HEK293T (cell line): ENCODE measurements at regions not wholly inside any gene's neighbourhood (a gene's known extent, or its start where the extent isn't known, plus 50 kb on each side); places are given as distances from the start of the nearest gene placed in this dataset.

ENCODE experiments used
- CTCF ChIA-PET: fragments of 350-600 bp; formaldehyde crosslinking; extraction: SDS; loops from one replicate; lab custom pipeline; 2021; ENCODE audit warnings: antibody characterized with exemption, inconsistent platforms; lab: Yijun Ruan, JAX
- POLR2A ChIA-PET: fragments of 350-600 bp; formaldehyde crosslinking; extraction: SDS; loops from one replicate; lab custom pipeline; 2020; ENCODE audit warnings: antibody characterized with exemption, inconsistent platforms; lab: Yijun Ruan, JAX
- DNase-seq: peaks from one replicate; pipeline ENCODE4 v3.0.0; 2012; ENCODE audit warnings: mixed read lengths; ENCODE audit errors: extremely low spot score
- ARNT ChIP-seq: fragments of 450-650 bp; IDR thresholded peaks from 2 replicates; pipeline ENCODE4 v1.6.1; 2017; ENCODE audit warnings: mild to moderate bottlenecking
- BHLHE40 ChIP-seq: fragments of 450-650 bp; IDR thresholded peaks from 2 replicates; pipeline ENCODE4 v1.6.1; 2016; ENCODE audit warnings: mild to moderate bottlenecking, moderate library complexity, borderline replicate concordance
- CTBP1 ChIP-seq: fragments of 450-650 bp; IDR thresholded peaks from 2 replicates; pipeline ENCODE4 v1.6.1; 2016; ENCODE audit warnings: borderline replicate concordance
- ELF4 ChIP-seq: fragments of 450-650 bp; IDR thresholded peaks from 2 replicates; pipeline ENCODE4 v1.6.1; 2017; ENCODE audit warnings: antibody characterized with exemption
- FOXA1 ChIP-seq: fragments of 450-650 bp; IDR thresholded peaks from 2 replicates; pipeline ENCODE4 v1.6.1; 2016; ENCODE audit warnings: mild to moderate bottlenecking
- FOXK2 ChIP-seq: fragments of 450-650 bp; IDR thresholded peaks from 2 replicates; pipeline ENCODE4 v1.6.1; 2016; ENCODE audit warnings: mild to moderate bottlenecking
- FOXM1 ChIP-seq: fragments of 450-650 bp; IDR thresholded peaks from 2 replicates; pipeline ENCODE4 v1.6.1; 2017; ENCODE audit warnings: mild to moderate bottlenecking, borderline replicate concordance
- HDGF ChIP-seq: fragments of 450-650 bp; IDR thresholded peaks from 2 replicates; pipeline ENCODE4 v1.6.1; 2017; ENCODE audit warnings: antibody characterized with exemption, borderline replicate concordance
- L3MBTL2 ChIP-seq: fragments of 450-650 bp; conservative IDR thresholded peaks from 2 replicates; pipeline ENCODE4 v1.6.1; 2016; ENCODE audit warnings: mild to moderate bottlenecking
- LEF1 ChIP-seq: fragments of 450-650 bp; IDR thresholded peaks from 2 replicates; pipeline ENCODE4 v1.6.1; 2017; ENCODE audit warnings: mild to moderate bottlenecking, borderline replicate concordance
- NFRKB ChIP-seq: fragments of 450-650 bp; IDR thresholded peaks from 2 replicates; pipeline ENCODE4 v1.6.1; 2016; ENCODE audit warnings: mild to moderate bottlenecking, moderate library complexity
- SP1 ChIP-seq: fragments of 450-650 bp; IDR thresholded peaks from 2 replicates; pipeline ENCODE4 v1.6.1; 2017
- SUZ12 ChIP-seq: fragments of 450-650 bp; IDR thresholded peaks from 2 replicates; pipeline ENCODE4 v1.6.1; 2016; ENCODE audit warnings: mild to moderate bottlenecking
- TARDBP ChIP-seq: fragments of 450-650 bp; IDR thresholded peaks from 2 replicates; pipeline ENCODE4 v1.6.1; 2016
- ZNF384 ChIP-seq: fragments of 450-650 bp; IDR thresholded peaks from 2 replicates; pipeline ENCODE4 v1.6.1; 2016
- TF ChIP-seq, protein P1 (sequence below): fragments of 450-650 bp; IDR thresholded peaks from 2 replicates; pipeline ENCODE4 v1.6.1; 2016

DNA sequence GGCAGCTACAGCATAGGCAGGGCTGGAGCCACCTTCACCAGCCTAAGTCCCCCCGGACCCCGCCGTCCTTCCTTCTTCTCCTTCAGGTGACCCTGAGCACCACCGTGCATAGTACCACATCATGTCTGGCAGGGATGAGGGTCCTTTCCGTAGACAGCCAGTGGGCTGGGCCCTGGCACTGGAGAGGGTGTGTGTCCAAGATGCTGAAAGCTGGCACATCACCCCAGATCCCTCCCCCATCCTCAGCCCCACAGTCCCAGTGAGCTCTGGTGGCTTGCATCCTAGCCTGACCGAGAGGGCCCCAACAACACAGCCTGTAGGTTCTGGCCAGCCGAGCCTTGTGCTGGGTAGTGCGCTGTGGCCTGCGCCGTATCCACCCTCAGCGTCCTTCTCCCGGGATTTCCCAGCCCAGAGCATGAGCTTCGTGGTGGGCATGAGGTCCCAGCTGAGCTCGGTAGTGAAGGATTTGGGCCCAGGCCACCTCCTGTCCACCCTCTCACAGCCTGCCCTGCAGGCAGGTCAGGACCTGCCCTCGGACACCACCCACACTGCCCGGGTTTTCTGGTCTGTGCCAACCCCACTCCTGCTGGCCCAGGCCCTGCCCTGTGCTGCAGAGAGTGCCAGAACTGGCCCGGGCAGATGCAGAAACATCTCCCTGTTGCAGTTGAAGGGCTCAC is 1124.3 kb downstream of the BRD1 start:
- POLR2A ChIA-PET: no interaction called here
- CTCF ChIA-PET: no interaction called here
- DNase-seq: no peak
- TF ChIP-seq ARNT (no peak), NFRKB (no peak), FOXM1 (no peak), LEF1 (no peak), L3MBTL2 (no peak), ELF4 (no peak), BHLHE40 (no peak), ZNF384 (no peak), SP1 (no peak), CTBP1 (no peak), FOXA1 (no peak), TARDBP (no peak), HDGF (no peak), FOXK2 (no peak), SUZ12 (no peak)
- TF ChIP-seq, protein P1, sequence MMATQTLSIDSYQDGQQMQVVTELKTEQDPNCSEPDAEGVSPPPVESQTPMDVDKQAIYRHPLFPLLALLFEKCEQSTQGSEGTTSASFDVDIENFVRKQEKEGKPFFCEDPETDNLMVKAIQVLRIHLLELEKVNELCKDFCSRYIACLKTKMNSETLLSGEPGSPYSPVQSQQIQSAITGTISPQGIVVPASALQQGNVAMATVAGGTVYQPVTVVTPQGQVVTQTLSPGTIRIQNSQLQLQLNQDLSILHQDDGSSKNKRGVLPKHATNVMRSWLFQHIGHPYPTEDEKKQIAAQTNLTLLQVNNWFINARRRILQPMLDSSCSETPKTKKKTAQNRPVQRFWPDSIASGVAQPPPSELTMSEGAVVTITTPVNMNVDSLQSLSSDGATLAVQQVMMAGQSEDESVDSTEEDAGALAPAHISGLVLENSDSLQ: no peak

DNA sequence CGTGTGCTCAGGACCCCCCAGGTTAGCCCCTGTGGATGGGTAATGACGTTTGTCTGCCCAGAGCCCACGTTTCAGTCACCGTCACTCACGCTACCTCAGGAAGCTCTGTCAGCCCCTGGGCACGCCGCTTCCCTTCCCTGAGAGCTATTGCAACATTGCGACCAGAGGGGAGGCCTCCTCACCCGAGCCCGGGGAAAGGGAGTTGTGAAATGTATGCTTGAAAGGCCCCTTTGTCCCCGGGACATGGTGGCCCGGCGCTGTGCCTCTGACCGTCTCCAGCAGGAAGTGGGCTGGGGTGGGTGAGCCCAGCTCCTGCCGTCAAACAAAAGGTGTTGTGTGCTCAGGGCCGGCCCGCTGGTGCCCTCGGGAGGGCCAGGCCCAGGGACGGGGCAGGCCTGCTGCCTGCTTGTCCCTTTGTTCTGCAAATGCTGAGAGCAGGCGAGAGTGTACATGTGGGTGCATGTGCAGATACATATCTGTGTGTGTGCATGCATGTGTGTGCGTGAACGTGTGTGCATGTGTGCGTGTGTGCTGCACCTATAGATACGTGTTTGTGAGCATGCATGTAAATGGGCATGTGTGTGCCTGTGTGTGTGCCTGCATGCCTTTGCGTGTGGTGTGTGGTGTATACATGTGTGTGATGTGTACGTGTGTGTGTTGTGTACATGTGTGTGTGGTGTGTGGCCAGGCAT is 1125.0 kb downstream of the BRD1 start:
- no peak for DNase-seq
- ChIA-PET POLR2A (no interaction called here), CTCF (no interaction called here)
- TF ChIP-seq FOXM1 (no peak), ELF4 (no peak), ARNT (no peak), HDGF (no peak), ZNF384 (no peak), FOXA1 (no peak)

DNA sequence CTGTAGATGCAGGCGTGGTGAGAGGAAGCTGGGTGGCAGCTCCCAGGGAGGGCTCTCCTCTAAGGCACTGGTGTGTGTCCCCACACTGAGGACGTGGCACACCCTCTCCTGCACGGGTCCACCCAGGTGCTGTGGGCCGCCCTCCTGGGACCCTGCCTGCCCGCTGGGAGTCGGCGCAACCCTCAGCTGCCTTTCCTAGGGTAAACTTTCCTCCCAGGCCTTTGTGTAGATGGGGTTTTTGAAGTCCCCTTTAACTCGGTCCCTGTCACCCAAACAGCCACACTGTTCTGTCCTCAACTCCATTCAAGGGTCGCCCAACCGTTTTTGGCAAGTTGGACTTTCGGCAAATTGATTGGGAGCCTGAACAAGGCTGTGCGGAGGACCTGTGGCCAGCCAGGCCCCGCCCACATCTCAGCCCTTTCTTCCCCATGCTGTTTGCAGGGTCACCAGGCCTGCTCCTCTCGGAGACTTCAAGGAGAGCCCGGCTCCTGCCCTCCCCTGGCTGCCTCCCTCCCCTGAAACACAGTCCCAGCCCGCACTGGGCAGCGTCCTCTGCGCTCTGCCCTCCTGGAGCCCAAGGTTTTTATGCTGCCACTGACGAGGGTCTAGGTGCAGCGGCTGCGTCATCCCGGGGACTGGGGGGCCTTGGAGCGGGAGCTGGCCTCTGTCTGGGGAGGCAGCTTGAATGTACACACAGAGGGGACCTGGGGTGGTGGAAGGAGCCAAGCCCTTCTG is 1126.2 kb downstream of the BRD1 start:
- ChIA-PET CTCF (no interaction called here), POLR2A (no interaction called here)
- DNase-seq: no peak
- no peak for TF ChIP-seq L3MBTL2
- no peak for TF ChIP-seq NFRKB
- TF ChIP-seq TARDBP: no peak
- TF ChIP-seq SP1: no peak
- no peak for TF ChIP-seq ELF4
- no peak for TF ChIP-seq HDGF
- TF ChIP-seq BHLHE40: no peak
- no peak for TF ChIP-seq LEF1
- TF ChIP-seq FOXK2: no peak
- TF ChIP-seq SUZ12: no peak
- TF ChIP-seq, protein P1: no peak
- no peak for TF ChIP-seq ARNT

DNA sequence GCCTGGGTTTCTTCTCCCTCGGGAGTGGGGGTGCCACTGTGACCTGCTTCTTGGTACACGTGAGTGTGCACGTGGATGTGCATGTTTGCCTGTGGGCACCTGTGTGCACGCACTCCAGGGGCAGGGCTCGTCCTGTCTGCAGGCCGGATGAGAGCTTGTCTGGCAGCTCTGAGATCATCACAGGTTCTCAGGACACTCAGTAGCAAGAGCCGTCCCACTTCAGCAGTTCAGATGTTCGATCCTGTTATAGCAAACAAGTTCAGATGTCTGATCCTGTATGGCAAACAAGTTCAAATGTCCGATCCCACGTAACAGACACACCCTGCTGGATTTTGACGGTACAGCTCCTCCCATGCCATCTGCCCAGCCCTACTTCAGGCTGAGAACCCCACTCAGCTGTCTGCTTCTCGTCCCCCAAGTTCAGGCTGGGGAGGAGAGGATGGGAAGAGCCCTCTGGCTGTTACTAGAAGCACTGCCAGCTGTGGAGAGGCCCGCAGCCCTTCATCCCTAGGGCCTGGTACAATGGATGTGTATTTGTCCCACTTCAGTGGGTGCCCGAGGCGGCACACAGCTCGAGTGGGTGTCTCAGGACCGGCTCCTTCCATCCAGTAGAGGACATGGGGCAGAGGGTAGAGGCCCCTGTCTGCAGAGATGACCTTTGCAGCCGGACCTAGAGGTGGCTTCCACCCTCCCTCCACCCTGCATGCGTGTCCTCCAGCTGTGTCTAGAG is 1126.9 kb downstream of the BRD1 start:
- no peak for DNase-seq
- POLR2A ChIA-PET: no interaction called here
- TF ChIP-seq FOXM1 (no peak), CTBP1 (no peak), SP1 (no peak), ELF4 (no peak), NFRKB (no peak), TARDBP (no peak), BHLHE40 (no peak), L3MBTL2 (no peak), LEF1 (no peak), ZNF384 (no peak), SUZ12 (no peak)
- TF ChIP-seq, protein P1: no peak
- CTCF ChIA-PET: no interaction called here

DNA sequence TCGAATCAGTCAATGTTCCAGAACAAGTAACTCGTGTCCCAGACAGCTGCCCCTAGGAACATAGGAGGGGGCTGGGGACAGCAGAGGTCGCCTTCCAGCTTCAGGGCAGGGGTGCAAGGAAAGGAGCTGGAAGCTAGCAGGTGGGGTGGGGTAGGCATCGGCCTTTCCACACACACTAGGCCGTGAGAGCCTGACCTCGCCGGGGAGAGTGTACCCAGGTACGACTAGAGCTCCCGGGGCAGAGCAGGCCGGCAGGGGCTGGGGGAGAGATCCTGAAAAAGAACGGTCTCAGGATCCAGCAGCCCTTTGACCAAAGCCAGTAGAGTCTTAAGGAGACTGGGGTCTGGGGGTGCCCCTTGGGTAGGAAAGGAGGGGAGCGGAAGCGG is 1127.5 kb downstream of the BRD1 start:
- ChIA-PET POLR2A (no interaction called here), CTCF (no interaction called here)
- TF ChIP-seq FOXA1: no peak
- TF ChIP-seq TARDBP: no peak
- TF ChIP-seq FOXK2: no peak
- no peak for TF ChIP-seq ZNF384
- TF ChIP-seq, protein P1: no peak
- no peak for DNase-seq
